GOT3 (cell line): ENCODE measurements at regions not wholly inside any gene's neighbourhood (a gene's known extent, or its start where the extent isn't known, plus 50 kb on each side); places are given as distances from the start of the nearest gene placed in this dataset.

ENCODE experiments used
- DNase-seq: peaks from one replicate; lab custom pipeline; 2025; ENCODE audit warnings: mixed read lengths; lab: John Stamatoyannopoulos, UW

DNA sequence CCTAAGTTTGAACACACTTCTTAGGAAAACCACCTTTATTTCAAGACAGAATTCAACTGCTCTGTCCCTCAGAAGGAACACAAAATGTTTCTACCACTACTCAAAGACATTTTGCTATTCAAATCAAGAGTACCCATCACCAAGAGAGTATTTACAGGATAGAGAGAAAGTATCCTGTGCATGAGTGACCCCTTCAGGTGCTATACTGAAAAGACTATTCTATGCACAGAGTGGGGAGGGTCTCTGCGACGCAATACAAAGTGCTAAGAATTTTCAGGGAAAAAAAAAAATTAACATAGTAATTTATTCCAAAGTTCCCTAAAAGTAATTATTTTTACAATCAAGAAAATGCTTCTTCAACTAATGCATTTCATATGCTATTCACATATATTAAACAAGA, 346.4 kb upstream of the FAM241A start:
- no peak for DNase-seq

DNA sequence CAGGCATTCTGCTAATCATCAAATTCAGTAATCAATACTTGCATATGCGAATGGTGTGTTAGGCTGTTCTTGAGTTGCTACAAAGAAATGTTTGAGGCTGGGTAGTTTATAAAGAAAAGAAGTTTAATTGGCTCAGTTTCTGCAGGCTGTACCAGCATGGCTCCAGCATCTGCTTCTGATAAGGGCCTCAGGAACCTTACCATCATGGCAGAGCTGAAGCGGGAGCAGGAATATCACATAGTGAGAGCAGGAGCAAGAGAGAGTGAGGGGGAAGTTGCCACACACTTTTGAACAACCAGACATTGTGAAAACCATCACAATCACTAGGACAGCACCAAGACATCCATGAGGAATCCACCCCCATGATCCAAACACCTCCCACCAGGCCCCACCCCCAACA, 344.7 kb upstream of the FAM241A start:
- no peak for DNase-seq

DNA sequence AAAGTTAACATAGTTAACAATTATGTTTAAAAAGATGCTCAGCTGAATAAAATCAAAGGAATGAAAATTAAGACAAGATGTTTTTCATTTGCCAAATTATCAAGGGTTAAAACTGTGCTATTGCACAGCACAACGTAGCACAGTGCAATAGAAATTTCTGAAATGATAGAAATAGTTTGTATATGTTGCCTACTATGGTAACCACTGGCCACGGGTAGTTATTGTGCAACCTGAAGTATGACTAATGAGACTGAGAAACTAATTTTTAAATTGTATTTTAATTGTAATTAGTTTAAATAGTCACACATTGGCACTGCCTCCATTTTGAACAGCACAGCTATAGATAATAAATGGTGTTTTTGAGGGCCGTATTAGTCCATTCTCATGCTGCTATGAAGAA, 343.1 kb upstream of the FAM241A start:
- no peak for DNase-seq

DNA sequence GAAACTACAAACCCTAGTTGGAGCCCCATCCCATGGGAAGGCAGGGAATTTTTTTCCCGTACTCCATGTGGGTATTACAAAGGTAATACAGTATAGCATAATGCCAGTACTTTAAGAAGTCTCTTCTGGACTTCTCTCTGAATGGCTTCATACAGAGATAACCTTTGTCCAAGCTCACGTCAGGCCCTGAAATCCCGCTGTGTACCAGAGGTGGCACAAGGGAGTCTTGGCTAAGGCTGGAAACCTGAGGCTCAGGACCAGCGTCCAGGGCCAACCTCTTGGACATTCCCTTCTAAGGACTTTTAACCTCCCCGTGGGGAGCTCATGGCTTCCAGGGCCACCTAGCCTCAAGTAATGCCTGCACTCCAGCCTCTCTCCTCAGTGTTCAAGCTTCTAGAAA, 338.9 kb upstream of the FAM241A start:
- DNase-seq, result no peak

DNA sequence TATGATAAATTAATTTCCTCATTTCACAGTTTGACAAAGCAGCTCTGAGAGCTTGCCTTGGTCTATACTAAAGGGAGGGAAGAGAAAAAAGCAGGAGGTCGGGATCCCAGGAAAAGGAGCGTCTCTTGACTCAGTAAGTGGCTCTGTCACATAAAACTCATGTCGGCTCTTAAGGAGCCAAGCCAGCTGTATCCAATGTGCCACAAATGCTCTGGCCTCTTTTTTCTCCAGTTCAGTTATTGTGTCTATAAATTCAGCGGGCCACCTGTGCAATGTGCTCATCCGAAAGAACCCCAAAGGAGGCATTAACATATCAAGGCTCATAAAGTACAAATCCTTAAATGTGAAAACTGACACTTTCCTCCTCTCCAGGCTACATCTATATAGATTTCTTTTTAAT, 337.7 kb upstream of the FAM241A start:
- no peak for DNase-seq

DNA sequence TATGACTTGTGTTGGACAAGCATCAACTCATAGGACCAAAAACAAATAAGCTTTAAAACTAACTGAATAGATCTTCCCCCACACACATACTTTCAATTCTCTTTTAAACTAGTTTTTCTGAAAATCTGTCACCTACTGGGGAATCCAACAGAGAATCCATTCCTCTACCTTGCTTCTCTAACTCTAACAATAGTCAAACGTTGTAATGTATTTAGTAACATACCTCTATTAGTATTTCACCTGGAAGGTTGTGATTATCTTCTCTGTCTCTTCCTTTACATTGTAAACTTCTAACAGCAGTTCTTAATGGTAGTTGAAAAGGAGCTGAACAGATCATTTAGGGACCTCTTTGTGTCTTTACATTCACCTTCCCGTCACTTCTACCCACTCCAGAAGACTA, 337.1 kb upstream of the FAM241A start:
- DNase-seq, result no peak

DNA sequence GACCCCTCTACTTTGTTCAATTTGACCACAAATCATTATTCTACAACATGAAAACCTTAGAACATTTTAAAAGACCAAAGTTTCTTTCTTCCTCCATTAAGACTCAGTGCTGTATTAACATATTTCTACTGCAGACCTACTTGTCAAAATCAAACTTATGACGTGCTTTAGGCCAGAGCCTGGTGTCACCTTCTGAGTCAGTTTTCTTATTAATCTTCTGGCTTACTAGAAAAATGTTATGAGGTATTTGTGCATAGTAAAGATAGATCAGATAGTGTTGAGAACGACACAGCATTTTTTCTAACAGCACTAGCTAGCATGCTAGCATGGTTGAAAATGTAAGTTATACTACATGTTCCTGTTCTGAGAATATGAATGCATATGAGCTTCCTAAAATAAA, 333.6 kb upstream of the FAM241A start:
- no peak for DNase-seq

DNA sequence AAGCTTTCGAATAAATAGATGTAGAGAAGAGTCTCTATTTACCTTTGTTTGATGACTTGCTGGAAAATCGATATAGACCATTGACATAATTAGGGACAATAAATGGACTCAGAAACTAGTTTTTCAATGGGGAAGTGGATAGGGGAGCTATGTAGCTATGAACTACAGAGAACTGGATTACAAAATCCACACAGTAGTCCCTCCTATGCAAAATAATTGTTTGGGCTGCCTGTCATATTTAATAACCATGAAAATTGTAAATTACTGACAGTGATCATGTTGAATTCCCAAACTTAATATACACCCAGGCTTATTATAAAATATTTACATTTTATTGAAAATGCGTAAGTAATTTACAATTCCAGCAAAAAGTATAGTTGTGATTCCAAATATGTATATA, 333.1 kb upstream of the FAM241A start:
- no peak for DNase-seq

DNA sequence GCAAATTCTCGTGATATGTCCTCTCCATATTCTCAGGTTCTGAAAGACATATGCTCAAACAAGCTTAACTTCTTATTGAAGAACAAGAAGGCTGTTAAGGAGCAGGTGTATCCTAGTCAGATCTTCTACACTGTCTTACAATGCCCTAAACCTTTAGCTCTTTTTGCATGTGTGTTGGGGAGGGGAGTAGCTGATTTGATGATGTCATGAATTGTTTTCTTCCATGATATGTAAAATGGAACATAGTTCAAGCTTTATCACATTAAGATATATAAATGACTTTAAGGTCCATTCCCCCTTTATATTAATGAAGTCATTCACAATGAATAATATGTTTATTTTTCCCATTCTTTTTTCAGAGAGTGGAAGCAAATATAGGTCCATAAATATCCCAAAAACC, 332.5 kb upstream of the FAM241A start:
- no peak for DNase-seq

DNA sequence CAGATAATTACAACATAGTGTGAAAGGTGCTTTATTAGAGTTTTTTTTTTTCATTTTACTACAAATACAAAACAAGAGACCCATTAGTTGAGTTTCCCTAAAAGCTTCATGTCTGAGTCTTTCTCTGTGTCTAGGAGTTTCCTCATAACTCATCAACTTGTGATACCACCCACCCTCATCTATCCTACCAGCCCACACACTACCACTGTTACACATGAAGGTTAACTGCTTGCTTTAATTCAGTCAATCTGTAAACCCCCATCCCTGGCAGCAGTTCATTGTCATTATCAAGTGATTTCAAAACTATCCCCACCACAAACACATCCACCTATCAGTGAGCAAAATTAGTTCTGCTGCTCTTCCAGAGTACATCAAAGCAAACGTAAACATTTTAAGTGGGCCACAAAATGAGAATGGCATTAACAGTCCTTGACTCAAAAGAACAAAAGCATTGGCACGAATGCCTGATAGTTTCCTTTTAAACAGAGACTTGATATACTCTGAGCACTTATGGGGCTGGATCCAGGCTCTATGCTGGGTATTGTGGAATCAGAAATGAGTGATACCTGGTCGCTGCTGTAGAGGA, 331.6 kb upstream of the FAM241A start:
- no peak for DNase-seq

DNA sequence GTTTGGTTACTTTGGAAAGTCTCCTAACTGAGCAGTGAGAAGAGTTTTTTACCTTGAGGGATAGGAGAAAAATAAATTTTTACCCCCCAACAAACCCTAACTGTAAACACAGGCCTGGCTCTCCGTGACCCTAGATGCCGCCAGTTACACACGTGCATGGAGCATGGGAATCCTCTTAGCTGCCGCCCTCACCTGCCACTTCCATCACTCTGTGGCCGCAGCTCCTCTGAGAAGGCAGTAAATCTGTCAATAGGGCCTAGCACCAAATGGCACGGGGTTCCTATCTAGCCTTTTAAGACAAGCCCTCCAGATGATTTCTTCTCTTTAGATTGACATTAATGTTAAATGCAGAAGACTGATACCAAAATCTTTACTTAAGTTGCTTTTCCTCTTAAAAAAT, 330.3 kb upstream of the FAM241A start:
- DNase-seq, result no peak

DNA sequence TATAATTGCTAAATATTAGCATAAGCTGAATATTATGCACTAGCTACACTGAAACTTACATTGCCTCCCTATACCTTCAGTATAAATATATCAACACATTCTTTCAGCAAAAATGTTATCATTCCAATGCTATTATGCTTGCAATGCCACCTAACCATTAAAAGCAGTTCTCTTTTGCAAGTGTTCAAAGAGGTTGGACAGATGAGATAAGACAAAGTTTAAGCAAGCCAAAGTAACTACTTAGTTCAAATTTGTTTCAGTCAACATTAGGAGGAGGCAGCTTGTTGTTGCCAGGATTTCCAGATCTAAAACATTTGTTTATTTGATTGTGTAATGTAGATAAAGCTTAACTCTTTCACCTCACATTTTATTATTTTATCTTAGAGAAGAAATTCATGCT, 323.9 kb upstream of the FAM241A start:
- no peak for DNase-seq

DNA sequence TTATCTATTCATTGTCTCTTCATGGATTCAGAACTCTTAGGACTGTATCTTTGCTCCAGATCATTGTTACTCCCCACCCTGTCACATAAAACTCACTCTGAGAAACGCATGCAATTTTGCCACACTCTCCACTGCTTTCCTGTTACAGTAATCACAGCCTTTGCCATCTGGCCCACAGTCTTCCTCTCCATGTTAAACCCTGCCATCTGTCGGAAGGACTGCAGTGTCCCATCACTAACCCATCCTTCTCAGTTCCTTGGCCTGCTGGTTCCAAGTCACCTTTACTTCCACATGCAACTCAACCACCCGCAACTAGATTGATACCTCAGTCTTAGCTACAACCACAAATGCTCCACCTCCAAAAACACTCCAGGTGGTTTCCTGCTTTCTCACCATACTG, 308.7 kb upstream of the FAM241A start:
- no peak for DNase-seq

DNA sequence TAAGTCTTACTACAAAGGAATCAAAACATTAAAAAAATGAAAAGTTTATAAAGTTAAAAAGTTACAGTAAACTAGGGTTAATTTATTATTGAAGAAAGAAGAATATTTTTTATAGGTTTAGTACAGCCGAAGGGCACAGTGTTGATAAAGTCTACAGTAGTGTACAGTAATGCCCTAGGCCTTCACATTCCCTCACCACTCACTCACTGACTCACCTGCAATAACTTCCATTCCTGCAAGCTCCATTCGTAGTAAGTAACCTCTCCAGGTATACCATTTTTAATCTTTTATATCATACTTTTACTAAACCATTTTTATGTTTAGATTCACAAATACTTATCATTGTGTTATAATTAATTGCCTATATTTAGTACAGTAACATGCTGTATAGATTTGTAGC, 307.5 kb upstream of the FAM241A start:
- no peak for DNase-seq

DNA sequence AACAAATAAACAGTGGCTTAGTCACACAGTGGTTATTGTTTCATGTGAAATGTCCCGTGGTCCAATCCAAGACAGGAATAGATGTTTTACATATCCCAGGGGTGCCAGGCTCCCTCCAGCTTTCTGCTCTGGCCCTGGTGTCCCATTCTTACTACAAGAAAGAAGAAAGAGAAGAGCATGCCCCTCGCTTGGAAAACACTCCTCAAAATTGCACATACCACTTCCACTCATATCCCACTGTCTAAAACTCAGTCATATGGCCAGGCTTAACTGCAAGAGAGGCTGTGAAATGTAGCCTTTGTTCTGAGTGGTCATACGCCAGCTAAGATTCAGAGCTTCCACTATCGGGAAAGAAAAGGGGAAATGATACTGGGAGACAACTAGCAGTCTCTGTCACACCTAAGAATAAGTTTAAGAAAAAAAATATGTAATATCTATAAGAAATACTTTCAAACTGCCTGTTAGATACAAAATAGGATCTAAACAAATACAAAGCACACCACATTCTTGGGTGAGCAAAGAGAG, 306.8 kb upstream of the FAM241A start:
- no peak for DNase-seq

DNA sequence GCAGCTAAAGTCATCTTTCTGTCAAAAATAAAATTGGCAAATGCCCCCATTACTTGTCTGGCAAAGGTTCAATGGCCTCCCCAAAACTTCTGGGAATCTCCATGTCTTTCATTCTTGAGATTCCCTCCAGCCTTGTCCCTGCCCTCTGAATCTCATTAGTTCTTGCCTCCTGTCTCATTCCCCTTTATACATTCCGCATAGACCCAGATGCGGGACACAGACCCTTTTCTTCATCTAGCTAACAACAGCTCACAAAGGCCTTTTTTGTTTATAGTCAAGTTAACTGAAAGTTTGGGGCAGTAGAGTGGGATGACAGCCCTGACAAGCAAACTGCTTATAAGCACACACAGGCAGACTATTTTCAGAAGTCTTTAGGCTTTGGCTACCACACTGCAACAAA, 306.1 kb upstream of the FAM241A start:
- no peak for DNase-seq

DNA sequence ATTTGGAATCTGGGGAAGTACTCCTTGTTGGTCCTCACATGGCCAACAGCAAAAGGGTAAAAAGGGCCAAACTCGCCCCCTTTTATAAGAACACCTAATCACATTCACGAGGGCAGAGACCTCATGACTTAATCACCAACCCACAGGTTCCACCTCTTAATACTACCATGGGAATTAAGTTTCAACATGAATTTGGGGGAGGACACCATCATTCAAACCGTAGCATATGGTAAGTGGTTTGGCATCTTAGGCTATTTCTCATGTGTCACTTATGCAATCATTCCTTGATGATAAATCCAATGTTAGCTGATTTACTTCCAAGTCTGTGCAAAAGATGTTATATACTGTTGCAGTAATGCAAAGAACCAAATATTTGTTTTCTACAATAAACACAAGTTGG, 302.9 kb upstream of the FAM241A start:
- no peak for DNase-seq

DNA sequence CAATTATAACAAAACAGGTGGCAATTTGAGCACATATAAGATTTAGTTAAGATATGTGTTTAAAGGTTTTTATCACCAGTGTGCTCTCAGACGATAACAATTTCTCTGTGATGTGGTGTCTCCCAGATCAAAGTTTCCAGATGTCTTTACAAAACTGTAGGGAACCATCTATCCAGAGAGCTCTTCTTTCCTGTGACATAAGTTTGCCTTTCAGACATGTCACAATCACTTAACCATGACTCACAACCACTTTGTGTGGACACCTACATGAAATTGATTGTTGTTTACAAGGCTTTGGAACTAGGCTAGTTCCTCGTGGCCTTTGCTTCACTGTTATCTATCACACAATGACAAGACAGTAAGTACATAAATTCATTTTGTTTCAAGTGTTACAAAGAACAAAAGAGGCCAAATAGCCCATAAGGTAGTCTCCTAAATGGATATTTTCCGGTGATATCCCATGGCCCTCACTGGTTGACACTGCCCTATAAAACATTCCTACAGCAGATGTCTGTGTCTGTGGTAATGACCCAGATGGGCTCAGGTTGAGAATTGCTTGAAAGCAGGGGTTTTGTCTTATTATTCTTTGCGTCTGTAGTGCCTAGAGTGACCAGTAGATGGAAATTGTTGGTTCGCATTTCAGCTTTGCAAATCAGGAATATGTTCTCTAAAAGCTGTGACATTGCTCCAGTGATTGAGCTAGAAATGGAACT, 297.8 kb upstream of the FAM241A start:
- DNase-seq, result no peak

DNA sequence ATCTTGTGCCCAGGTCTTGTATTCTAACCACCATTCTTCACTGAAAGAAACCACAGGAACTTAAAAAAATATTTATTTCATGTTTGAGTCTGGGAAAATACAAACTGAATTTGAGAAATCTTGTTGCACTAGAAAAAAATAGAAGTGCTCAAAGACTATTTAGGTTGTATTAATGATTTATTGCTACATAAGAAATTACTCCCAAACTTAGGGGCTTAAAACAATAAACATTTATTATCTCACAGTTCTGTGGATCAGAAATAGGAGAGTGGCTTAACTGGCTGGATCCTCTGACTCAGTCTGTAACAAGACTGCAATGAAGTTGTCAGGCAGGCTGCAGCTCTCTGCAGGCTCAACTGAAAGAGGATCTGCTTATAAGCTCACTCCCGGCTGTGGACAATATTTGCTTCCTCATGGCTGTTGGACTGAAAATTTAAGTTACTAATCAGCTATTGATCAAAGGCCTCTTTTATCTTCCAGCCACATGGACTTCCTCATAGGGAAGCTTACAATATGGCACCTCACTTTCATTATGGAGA, 295.4 kb upstream of the FAM241A start:
- no peak for DNase-seq

DNA sequence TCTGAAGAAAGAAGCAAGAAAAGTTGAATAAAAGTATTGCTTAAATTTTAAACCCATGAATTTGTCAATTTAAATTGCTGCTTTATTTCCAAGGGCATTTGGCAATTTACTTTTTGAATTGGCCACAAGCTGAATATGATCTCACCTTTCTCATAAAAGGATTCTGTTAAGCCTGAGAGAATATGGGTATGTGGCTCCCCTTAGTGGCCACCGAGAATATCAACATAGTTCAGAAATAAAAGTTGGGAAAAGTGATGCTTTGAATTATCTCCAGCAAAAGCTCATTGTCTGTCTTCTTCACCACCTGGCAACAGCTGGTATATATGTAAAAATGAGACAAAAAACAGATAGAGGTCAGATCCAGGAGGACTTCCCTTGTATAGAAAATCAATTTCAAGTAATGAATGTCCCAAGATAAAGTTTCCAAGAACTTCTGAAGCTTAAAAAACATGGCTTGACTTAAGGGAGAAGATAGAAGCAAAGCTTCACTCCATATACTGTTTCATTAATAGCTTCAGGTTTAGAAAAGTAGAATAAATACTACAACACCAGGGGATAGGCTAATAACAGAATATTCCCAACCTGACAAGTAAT, 290.7 kb upstream of the FAM241A start:
- DNase-seq, result no peak

DNA sequence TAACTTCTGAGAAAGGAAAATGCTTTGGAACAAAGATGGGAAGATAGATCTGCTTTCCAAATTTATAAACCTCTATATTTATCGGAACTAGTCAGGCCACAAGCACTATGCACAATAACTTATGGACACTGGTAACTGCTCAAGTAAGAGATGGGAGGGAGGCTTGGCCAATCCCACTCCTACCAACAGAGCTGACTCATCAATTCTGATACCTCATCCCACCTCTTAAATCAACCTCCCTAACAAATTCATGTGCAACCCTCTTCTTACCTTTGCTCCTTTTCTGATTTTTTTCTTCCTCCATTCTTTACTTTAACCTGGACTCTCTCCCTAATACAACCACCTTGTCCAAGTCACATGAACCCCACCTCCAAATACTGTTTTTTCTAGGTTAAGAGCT, 289.9 kb upstream of the FAM241A start:
- no peak for DNase-seq

DNA sequence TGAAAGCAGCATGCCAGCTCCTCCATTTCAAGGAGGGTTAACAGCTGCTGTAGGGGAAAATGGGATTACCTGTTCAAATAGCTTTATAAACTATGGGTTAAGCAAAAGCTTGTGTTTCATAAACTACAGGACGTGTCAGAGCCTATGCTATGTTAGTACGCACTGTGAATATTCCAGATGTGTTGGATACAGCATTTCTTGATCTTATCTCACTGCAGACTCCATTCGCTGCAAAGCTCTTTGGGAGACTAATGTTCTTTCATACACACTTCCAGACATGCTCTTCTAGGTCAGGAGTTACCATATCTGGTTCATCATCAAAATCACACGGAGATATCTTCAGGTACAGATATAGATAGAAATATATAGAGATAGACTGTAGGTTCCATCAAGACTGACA, 281.2 kb upstream of the FAM241A start:
- DNase-seq, result no peak

DNA sequence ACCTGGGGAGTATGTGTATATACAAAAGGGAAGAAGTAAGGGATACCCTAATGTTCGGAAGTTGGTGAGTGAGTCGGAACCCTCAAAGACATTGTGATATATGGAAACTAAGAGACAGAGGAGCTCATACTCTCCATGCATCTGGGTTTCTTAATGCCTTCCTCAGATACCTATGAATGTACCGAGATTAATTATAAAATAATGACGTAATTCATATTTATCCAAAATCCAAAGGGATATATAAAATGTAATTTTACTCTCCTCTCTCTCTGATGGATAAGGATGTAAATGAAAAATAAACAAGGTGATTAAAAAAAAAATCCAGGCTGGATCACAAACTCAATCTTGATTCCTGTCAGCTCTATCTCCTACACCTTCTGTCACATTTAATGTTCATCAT, 275.9 kb upstream of the FAM241A start:
- no peak for DNase-seq
